D721Med (cell line): ENCODE measurements at regions not wholly inside any gene's neighbourhood (a gene's known extent, or its start where the extent isn't known, plus 50 kb on each side); places are given as distances from the start of the nearest gene placed in this dataset.

Source experiments
- DNase-seq: peaks from one replicate; pipeline ENCODE4 v3.0.0; 2011; ENCODE audit warnings: low spot score; ENCODE audit not compliant: insufficient read length
- FAIRE-seq: peaks from 2 replicates; lab custom pipeline; 2011; peaks lifted over from hg19 to GRCh38; lab: Jason Lieb, UNC
- CTCF ChIP-seq: IDR thresholded peaks from 2 replicates; pipeline ENCODE4 v1.5.1; 2012; ENCODE audit warnings: mild to moderate bottlenecking, control low read depth; ENCODE audit not compliant: insufficient read depth; ENCODE audit errors: missing control alignments

- no peak for TF ChIP-seq CTCF
- FAIRE-seq, result no peak
- no peak for DNase-seq
These were observed 115.2 kb downstream of the IRX5 start for GRCh38 chr16:55045756-55046460.

DNA sequence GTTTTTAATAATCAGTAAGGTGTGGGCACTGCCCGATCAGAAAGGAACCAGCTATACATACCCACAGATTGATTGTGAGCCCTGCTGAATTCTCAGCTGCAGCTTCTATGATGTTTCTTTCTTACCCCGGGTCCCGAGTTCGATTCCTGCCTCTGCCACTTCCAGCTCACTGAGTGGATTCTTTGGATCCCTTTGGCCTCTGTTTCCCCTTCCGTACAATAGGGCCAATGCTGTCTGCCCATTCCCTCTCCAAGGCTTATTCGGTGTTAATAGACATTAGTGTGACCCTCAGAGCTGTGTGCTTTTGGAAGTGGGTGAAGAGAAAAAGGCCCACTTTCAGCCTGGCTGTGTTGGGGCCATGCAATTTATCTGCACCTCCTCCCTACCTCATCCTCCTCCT, 115.8 kb downstream of the IRX5 start:
- TF ChIP-seq CTCF, result no peak
- DNase-seq, result no peak
- no peak for FAIRE-seq

DNA sequence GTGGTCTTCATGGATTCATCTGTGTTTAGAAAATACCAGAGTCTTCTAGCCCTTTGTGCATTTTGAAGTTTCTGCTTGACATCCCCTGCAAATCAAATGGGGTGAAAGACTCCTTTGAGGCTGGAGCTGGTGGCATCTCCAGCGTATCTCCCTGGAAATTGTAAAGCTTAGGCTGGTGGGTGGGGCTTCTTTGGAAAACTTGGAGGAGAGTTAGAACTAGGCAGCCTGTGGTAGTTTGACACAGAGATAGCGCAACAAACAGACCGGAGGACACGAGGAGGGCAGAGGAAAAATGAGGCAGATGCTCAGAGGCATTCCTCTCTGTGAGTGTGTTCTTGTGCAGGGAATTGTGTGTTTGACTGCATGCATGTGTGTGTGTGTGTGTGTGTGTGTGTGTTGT, 116.3 kb downstream of the IRX5 start:
- no peak for DNase-seq
- FAIRE-seq, result no peak
- TF ChIP-seq CTCF, result no peak

DNA sequence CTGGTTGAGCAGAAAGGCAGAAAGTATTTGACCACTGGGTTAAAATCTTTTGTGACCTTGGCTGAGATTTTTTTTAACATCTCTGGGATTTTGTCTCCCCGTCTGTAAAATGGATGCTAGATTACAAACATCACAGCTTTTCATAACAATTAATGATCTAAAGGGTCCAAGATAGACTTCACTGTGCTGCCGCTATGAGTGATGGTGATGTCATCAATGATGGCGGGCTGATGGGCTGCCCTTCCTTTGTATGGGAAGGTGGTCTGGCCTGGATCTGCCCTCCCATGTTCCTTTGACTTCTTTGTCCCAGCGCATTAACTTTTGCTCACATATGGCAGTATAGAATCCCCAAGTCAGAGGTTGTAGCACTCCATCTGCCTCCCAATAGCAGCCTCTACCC, 116.7 kb downstream of the IRX5 start:
- no peak for TF ChIP-seq CTCF
- FAIRE-seq (no peak), DNase-seq (no peak)

DNA sequence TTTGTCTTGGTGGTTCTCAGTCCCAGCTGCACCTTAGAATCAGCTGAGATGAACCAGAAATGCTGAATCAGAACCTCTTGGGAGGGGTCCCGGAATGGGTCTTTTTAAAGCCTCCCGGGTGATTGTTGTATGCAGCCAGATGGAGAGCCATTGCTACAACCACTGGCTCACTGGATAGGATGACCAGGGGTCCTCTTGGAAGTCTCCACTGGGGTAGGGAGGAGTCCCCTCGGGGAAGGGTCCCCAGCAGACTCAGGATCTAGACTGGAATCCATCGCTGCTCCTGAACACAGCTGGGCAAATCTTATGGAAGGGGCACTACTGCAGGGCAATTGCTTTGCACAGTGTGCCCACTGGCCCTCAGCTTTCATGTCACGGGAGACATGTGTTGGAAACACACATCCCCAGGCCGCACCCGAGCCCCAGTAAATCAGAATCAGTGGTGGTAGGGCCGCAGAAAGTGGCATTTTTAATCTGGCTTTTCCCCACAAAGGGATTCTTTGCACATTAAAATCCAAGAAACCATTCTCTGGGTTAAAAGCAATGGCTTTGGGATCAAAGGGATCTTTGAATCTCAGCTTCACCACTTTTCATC, 117.3 kb downstream of the IRX5 start:
- FAIRE-seq, result no peak

DNA sequence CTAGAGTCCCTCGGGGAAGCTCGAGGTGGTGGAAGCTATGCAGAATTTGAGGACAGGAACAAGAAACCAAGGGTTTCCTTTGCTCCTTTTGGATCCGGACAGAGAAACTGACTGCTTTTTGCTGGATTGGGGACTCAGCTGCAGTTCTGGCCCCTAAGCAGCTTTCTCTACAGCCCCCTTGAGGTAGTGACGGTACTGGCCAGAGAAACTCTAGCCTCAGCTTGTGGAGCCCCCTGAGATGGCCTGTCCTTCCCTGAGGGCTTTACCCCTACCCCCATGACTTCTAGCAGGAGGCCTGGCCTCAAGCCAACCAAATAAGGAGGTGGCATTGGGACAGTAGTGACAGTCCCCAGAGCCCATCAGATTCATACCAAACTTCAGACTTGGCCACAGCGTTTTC, 118.1 kb downstream of the IRX5 start:
- DNase-seq (no peak), FAIRE-seq (no peak)
- TF ChIP-seq CTCF, result no peak

More for the DNA sequence above, 117.3 kb downstream of the IRX5 start:
- no peak for DNase-seq
- no peak for TF ChIP-seq CTCF
